ENCODE measurements at regions not wholly inside any gene's neighbourhood (a gene's known extent, or its start where the extent isn't known, plus 50 kb on each side); places are given as distances from the start of the nearest gene placed in this dataset.
"Not testable (repeated sequence)": the region's sequence is repeated elsewhere in the genome, so short reads cannot be mapped to it uniquely, and the experiment has no call there.

- no peak for DNase-seq
Observed at GRCh38 chr16:5922686-5923085, 825.1 kb upstream of the EEF2KMT start.

GRCh38 chr16:5918567-5919130 lies 821.1 kb upstream of the EEF2KMT start:
- DNase-seq = no peak

GRCh38 chr16:5917436-5918195 lies 820.0 kb upstream of the EEF2KMT start:
- no peak for DNase-seq

- no peak for DNase-seq
Observed at GRCh38 chr16:5916711-5917191, 819.2 kb upstream of the EEF2KMT start.

GRCh38 chr16:5911241-5911640 lies 813.6 kb upstream of the EEF2KMT start:
- DNase-seq = no peak

- DNase-seq = not testable (repeated sequence)
Observed at GRCh38 chr16:5909556-5909955, 812.0 kb upstream of the EEF2KMT start.

- no peak for DNase-seq
Observed at GRCh38 chr16:5907544-5907943, 809.9 kb upstream of the EEF2KMT start.

- no peak for DNase-seq
Observed at GRCh38 chr16:5906351-5906750, 808.8 kb upstream of the EEF2KMT start.

GRCh38 chr16:5905935-5906334 lies 808.3 kb upstream of the EEF2KMT start:
- DNase-seq = no peak

- no peak for DNase-seq
Observed at GRCh38 chr16:5903832-5904231, 806.2 kb upstream of the EEF2KMT start.

GRCh38 chr16:5903153-5903552 lies 805.6 kb upstream of the EEF2KMT start:
- no peak for DNase-seq

GRCh38 chr16:5900046-5900445 lies 802.5 kb upstream of the EEF2KMT start:
- DNase-seq = no peak

GRCh38 chr16:5895976-5896375 lies 798.4 kb upstream of the EEF2KMT start:
- no peak for DNase-seq

GRCh38 chr16:5895137-5895536 lies 797.5 kb upstream of the EEF2KMT start:
- no peak for DNase-seq

- DNase-seq = no peak
Observed at GRCh38 chr16:5891296-5891695, 793.7 kb upstream of the EEF2KMT start.

- DNase-seq = no peak
Observed at GRCh38 chr16:5885521-5885920, 787.9 kb upstream of the EEF2KMT start.

- DNase-seq = no peak
Observed at GRCh38 chr16:5884996-5885395, 787.4 kb upstream of the EEF2KMT start.

- no peak for DNase-seq
Observed at GRCh38 chr16:5884339-5884738, 786.7 kb upstream of the EEF2KMT start.

- DNase-seq = no peak
Observed at GRCh38 chr16:5882087-5882640, 784.6 kb upstream of the EEF2KMT start.

GRCh38 chr16:5875416-5875815 lies 777.8 kb upstream of the EEF2KMT start:
- no peak for DNase-seq

- no peak for DNase-seq
Observed at GRCh38 chr16:5874899-5875298, 777.3 kb upstream of the EEF2KMT start.

- DNase-seq = no peak
Observed at GRCh38 chr16:5873221-5873620, 775.6 kb upstream of the EEF2KMT start.

GRCh38 chr16:5870886-5871691 lies 773.5 kb upstream of the EEF2KMT start:
- DNase-seq = no peak

GRCh38 chr16:5867250-5867649 lies 769.7 kb upstream of the EEF2KMT start:
- no peak for DNase-seq

Measured in stimulated activated CD4-positive, alpha-beta T cell treated with anti-CD3 and anti-CD28 coated beads, Interleukin-4, amount 100 ng/mL, for 24 hours (primary cell).